Mucosa of descending colon (tissue), 3 donors: ENCODE measurements at regions not wholly inside any gene's neighbourhood (a gene's known extent, or its start where the extent isn't known, plus 50 kb on each side); places are given as distances from the start of the nearest gene placed in this dataset.

Experiments used
- ATAC-seq: fragments of 200-7000 bp; cut with Tn5 transposase; one replicate; pipeline ENCODE4 v1.9.1; 2020; ENCODE audit warnings: mild to moderate bottlenecking, moderate library complexity
- DNase-seq, 3 donors: peaks; one replicate each; pipeline ENCODE4 v3.0.0-alpha.2; 2020
- H3K36me3 ChIP-seq: fragments of 200-600 bp; one replicate; pipeline ENCODE4 v1.8.0; 2021; ENCODE audit warnings: low read depth, mild to moderate bottlenecking
- H3K4me1 ChIP-seq: fragments of 200-600 bp; one replicate; pipeline ENCODE4 v1.8.0; 2021; ENCODE audit warnings: low read depth, mild to moderate bottlenecking
- H3K4me3 ChIP-seq: fragments of 200-600 bp; one replicate; pipeline ENCODE4 v1.8.0; 2021; ENCODE audit warnings: mild to moderate bottlenecking
- H3K9me3 ChIP-seq: fragments of 200-600 bp; one replicate; pipeline ENCODE4 v1.8.0; 2021; ENCODE audit warnings: mild to moderate bottlenecking
- intact Hi-C, 2 donors: fragments of 100-400 bp; cut with DNase I in 1 of 2; cut with micrococcal nuclease in 1 of 2; formaldehyde crosslinking; loops; one replicate each; pipeline versions ENCODE4 v1.11.0 to v1.11.1; 2022; cut with DNase I, micrococcal nuclease
- TF ChIP-seq, protein P1 (sequence below): fragments of 200-600 bp; IDR thresholded peaks from one replicate; pipeline ENCODE4 v1.8.0; 2022; ENCODE audit warnings: antibody characterized with exemption, mild to moderate bottlenecking
- donor health status: DM: no; HTN: no; CAD: no; lungs with moderate emphysema.
- donor health status: DM: no; HTN: no; CAD: no.
- donor health status: DM: no; HTN: yes; CAD: no.

DNA sequence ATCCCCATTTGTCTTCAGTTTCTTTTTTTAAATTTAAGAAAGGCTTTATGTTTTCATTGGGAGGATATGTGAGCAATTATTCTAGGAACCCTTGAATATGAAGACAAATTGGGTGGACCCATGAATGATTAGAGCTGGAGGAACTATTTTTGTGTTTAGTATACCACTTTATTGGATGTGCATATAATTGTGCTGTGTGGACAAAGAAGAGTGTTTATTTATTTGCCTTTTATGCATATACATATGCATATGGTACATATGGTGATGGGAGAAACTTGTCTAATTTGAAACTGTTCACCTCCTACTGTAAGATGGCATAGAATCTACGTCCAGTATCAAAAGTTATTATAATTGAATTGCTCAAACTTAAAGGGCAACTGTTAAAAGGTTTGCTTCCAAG lies 94.8 kb upstream of the CENPW start:
- H3K36me3 ChIP-seq = no peaks in the 10 kb centered on the region
- DNase-seq (no peak), ATAC-seq (no peak)
- H3K4me3 ChIP-seq = no peak overlapping the region
- H3K9me3 ChIP-seq = peaks cover 7% of the 10 kb centered on the region
- TF ChIP-seq, protein P1, sequence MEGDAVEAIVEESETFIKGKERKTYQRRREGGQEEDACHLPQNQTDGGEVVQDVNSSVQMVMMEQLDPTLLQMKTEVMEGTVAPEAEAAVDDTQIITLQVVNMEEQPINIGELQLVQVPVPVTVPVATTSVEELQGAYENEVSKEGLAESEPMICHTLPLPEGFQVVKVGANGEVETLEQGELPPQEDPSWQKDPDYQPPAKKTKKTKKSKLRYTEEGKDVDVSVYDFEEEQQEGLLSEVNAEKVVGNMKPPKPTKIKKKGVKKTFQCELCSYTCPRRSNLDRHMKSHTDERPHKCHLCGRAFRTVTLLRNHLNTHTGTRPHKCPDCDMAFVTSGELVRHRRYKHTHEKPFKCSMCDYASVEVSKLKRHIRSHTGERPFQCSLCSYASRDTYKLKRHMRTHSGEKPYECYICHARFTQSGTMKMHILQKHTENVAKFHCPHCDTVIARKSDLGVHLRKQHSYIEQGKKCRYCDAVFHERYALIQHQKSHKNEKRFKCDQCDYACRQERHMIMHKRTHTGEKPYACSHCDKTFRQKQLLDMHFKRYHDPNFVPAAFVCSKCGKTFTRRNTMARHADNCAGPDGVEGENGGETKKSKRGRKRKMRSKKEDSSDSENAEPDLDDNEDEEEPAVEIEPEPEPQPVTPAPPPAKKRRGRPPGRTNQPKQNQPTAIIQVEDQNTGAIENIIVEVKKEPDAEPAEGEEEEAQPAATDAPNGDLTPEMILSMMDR = no peak
- H3K4me1 ChIP-seq = no peaks in the 10 kb centered on the region
- intact Hi-C loops = loop anchor here in 1 of 2 donors (5.0 kb wide), 1 partner anchor 223 kb away; no protein-coding TSS in a partner anchor

GRCh38 chr6:126252154-126252553 lies 87.8 kb upstream of the CENPW start:
- H3K4me3 ChIP-seq = no peak overlapping the region
- H3K9me3 ChIP-seq = no peaks in the 10 kb centered on the region
- DNase-seq (peak in 1 of 3 donors; percentile 3), ATAC-seq (peak; percentile 17)
- TF ChIP-seq, protein P1 = no peak
- intact Hi-C loops = no loop called here
- H3K36me3 ChIP-seq = no peaks in the 10 kb centered on the region
- no peaks in the 10 kb centered on the region for H3K4me1 ChIP-seq

- intact Hi-C loops = no loop called here
Observed at GRCh38 chr6:126253431-126253830, 86.5 kb upstream of the CENPW start.

DNA sequence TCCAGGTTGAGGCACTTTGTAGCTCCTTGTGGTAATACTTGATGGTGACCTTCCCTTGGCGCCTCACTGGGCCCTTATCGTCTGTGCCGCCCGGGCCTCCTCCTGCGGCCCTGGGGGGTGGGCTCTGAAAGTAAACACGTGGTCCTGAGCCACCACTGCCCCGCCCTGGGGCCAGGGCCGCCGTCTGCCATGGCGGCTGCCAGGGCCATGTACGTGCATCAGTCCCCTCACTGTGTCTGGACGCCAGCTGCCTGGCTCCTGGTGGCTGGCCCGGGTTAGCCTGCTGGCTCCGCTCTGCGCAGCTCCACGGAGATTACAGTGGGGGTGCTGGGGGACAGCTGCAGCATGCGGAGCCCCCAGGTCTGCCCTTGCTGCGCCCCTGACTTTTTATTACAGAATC lies 81.8 kb upstream of the CENPW start:
- Histone ChIP-seq H3K9me3 (peaks cover 6% of the 10 kb centered on the region), H3K36me3 (no peaks in the 10 kb centered on the region), H3K4me3 (no peak overlapping the region), H3K4me1 (no peaks in the 10 kb centered on the region)
- intact Hi-C loops = no loop called here
- ATAC-seq (no peak), DNase-seq (peak in 1 of 3 donors; percentile 32)
- TF ChIP-seq, protein P1 = no peak

More at GRCh38 chr6:126253431-126253830, 86.5 kb upstream of the CENPW start:
- H3K4me3 ChIP-seq = no peak overlapping the region
- TF ChIP-seq, protein P1 = no peak
- H3K9me3 ChIP-seq = peaks cover 2% of the 10 kb centered on the region
- DNase-seq (no peak), ATAC-seq (no peak)
- H3K36me3 ChIP-seq = no peaks in the 10 kb centered on the region
- no peaks in the 10 kb centered on the region for H3K4me1 ChIP-seq

- Histone ChIP-seq H3K4me3 (no peak overlapping the region), H3K36me3 (no peaks in the 10 kb centered on the region), H3K4me1 (peaks cover 3% of the 10 kb centered on the region), H3K9me3 (peaks cover 6% of the 10 kb centered on the region)
- ATAC-seq (no peak), DNase-seq (peak in 1 of 3 donors; percentile 17)
- TF ChIP-seq, protein P1 = no peak
- intact Hi-C loops = no loop called here
Observed at GRCh38 chr6:126261792-126262421, 78.0 kb upstream of the CENPW start.
